ENCODE measurements at regions not wholly inside any gene's neighbourhood (a gene's known extent, or its start where the extent isn't known, plus 50 kb on each side); places are given as distances from the start of the nearest gene placed in this dataset.
"Not testable (repeated sequence)": the region's sequence is repeated elsewhere in the genome, so short reads cannot be mapped to it uniquely, and the experiment has no call there.

DNA sequence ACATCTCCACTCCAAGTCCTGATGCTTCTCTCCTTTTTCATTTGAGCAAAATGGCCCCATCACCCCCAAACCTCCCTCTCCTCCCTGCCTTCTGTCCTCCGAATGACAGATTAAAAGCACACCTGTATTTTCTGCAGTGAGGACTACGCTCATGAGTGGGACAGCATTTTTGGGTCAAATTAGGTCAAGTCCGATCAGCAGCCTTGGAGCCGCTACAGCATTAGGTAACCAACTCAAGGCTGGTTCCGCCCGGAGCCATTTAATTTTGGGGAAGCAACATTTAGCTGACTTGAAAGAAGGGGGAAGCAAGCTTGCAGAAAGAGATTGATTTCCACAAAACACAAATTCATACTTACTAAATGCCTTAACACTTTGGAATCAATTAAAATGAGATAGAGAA, 324.1 kb upstream of the CDH5 start:
- no peak for DNase-seq

- no peak for DNase-seq
Observed at GRCh38 chr16:66041907-66042306, 324.6 kb upstream of the CDH5 start.

DNA sequence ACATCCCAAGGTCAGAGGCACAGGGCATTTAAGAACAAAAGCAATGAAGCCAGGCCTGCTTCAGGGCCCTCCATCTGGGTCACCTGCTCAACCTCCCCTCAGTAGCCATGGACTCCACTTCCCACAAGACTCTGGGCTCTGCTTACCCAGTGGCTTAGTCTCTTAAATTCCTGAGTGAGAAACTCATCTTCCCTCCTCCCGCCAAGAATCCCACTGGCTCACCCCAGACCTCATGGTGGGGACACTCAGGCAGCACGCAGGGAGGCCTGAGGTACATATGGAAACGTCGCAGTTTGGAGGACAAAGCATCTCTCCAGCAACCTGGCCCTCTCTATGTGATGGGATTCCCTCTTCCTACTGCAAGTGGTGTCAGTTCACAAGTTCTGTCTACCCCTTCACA, 326.7 kb upstream of the CDH5 start:
- no peak for DNase-seq

GRCh38 chr16:66036793-66037715, 329.4 kb upstream of the CDH5 start:
- DNase-seq: no peak

- no peak for DNase-seq
Observed at GRCh38 chr16:66036184-66036583, 330.3 kb upstream of the CDH5 start.

- DNase-seq: no peak
Observed at GRCh38 chr16:66035096-66035495, 331.4 kb upstream of the CDH5 start.

DNA sequence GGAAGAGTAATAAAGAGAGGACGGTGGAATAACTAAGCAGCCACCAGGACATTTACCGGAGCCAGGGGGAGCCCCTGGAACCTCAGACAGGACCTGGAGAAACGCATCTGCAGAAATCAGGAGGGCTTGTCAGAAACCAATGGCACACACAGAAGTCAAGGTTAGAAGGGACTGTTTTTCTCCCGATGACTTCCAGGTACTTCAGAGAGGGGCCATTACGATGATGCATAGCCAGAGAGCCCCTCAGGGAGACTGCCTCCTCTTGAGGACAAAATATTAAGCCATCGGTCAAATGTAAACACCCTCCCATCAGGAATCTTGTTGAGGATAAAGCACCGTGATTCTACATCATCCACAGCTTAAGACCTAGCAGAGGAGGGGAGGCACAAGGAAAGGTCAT, 333.6 kb upstream of the CDH5 start:
- no peak for DNase-seq

GRCh38 chr16:66030036-66030435, 336.5 kb upstream of the CDH5 start:
- DNase-seq: no peak

DNA sequence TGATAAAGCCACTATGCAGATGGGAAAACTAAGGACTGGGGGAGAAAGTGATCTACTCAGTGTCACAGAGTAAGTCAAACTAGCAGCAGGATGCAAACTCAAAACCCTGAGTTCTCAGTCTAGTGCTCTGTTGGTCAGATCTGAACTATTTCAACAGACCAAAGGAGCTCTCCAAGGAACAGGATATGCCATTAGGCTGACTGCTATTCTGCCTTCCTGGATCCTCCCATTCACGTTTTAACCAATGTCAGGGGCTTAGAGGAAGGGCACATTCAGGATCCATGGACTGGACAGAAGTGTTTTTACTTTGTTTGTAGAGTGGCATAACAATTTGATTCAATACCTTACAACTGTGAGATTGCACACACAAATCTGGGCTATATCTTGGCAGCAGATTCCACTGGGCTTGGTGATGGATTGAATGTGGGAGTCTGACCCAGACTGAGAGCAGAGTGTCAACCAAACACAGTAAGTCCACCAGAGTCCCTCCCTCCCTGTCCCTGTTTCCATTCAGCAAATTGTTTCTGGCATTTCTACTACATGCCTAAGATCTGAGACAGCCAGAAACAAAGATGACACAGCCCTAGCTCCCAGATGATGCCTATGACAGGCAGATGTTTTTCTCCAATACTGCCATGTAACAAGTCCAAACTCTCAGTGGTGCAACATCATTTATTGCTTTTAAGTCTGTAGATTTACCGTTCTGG, 337.8 kb upstream of the CDH5 start:
- DNase-seq: no peak

- DNase-seq: no peak
Observed at GRCh38 chr16:66026787-66027330, 339.6 kb upstream of the CDH5 start.

DNA sequence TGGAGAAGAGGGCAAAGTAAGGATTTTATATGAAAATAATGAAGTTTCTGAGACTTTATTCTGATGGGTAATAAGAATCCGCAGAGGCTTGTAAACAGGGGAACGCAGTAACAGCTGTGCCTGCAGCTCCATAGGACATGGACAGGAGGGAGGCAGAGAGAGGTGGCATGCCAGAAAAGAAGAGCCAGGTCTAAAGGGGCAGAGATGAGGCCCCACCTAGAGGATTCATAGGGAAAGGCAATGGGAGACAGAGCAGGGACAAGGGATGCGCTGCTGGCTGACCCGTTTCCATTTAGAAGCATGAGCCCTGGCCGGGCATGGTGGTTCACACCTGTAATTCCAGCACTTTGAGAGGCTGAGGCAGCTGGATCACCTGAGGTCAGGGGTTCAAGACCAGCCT, 340.3 kb upstream of the CDH5 start:
- no peak for DNase-seq

- no peak for DNase-seq
Observed at GRCh38 chr16:66025751-66026150, 340.7 kb upstream of the CDH5 start.

DNA sequence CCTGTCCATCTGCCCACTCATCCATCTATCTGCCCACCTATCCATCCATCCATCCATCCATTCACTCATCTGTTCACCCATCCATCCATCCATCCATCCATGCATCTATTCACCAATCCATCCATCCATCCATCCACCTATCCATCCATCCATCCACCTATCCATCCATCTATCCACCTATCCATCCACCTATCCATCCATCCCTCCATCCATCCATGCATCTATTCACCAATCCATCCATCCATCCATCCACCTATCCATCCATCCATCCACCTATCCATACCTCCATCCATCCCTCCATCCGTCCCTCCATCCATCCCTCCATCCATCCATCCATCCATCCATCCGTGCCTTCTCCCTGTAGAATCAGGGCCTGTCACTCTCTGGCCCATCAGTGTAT, 341.9 kb upstream of the CDH5 start:
- not testable (repeated sequence) for DNase-seq

GRCh38 chr16:66023481-66023880, 343.0 kb upstream of the CDH5 start:
- no peak for DNase-seq

- DNase-seq: no peak
Observed at GRCh38 chr16:66020642-66021041, 345.8 kb upstream of the CDH5 start.

GRCh38 chr16:66020046-66020445, 346.4 kb upstream of the CDH5 start:
- no peak for DNase-seq

DNA sequence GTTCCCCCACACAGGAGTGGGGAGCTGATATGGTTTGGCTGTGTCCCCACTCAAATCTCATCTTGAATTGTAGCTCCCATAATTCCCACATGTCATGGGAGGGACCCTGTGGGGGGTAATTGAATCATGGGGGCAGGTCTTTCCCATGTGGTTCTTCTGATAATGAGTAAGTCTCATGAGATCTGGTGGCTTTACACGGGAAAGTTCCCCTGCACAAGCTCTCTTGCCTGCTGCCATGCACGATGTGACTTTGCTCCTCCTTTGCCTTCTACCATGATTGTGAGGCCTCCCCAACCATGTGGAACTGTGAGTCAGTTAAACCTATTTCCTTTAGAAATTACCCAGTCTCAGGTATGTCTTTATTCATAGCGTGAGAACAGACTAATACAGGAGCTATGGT, 347.0 kb upstream of the CDH5 start:
- not testable (repeated sequence) for DNase-seq

- DNase-seq: no peak
Observed at GRCh38 chr16:66014221-66014620, 352.3 kb upstream of the CDH5 start.

- DNase-seq: no peak
Observed at GRCh38 chr16:66013486-66013885, 353.0 kb upstream of the CDH5 start.

DNA sequence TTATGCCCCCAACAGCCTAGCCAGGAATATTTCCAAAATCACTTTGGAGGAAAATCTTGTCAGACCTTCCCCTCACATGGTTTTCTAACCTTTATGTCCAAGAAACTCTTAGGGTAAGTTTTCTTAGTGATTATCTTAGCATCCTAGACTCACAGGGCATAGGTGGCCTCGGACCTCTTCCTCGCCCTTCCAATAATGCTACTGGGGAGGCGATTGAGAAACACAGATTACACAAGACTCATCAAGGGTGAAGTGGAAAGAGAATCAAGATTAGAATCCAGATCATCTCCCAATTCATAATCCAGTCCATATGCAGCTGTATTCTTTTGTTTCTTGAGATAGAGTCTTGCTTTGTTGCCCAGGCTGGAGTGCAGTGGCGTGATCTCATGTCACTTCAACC, 358.4 kb upstream of the CDH5 start:
- DNase-seq: no peak

DNA sequence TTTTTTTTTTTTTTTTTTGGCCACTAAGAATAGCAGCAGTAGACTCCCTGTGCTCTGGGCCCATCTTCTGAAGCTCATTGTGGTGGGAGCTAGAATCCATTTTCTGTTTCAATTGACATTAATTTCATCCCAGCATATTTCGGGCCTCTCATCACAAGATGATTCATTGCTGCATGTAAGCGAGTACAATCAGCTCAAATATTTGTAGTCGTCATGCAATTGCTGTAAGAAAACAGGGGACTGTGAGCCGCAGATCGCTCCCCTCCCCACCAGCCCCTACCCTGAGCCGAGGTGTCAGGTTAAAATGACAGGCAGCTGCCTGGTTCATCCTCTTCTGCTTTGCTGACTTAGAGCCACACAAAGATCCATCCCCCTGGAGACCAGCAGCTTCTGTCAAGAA, 358.8 kb upstream of the CDH5 start:
- no peak for DNase-seq

DNA sequence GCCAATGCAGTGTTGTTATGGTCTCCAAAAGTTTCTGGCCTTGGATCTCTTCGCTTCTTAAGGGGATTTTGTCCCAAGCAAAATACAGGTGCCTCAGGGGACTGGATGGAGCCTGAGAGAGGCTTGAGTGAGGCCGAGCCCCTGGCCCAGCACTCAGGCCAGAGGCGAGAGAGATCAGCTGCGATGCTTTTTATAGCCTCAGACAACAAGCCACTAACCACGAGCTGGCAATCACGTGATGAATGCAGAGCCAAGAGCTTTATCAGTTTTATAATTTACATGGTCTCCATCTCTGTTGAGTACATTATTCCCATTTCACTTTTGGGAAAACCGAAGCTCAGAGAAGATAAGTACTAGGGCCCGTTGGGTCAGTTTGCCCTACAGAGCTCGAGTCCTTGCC, 360.0 kb upstream of the CDH5 start:
- DNase-seq: no peak

- DNase-seq: no peak
Observed at GRCh38 chr16:66004699-66005098, 361.8 kb upstream of the CDH5 start.

DNA sequence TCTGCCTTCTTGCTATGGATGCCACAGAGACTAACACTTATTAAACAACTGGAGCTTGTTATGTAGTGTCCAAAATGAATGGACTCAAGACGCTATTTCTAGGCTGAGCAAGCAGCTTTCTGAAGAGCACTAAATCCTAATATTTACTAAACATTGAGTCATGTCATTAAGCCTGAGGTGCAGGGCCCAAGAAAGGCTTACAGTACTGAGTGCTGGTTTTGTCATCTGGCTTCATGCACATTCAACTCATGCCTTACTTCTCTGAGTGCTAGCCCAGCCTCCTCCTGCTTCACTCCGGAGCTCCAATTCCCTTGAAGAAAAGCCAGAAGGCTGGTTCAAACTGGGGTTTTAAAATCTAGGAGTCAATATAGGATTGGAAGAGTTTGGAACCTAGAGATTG, 363.3 kb upstream of the CDH5 start:
- no peak for DNase-seq

Measured in activated CD4-positive, alpha-beta T cell treated with anti-CD3 and anti-CD28 coated beads, Interleukin-2, amount 50 U/mL, for 1 hour (primary cell).